ENCODE measurements at regions not wholly inside any gene's neighbourhood (a gene's known extent, or its start where the extent isn't known, plus 50 kb on each side); places are given as distances from the start of the nearest gene placed in this dataset.

- no peak for DNase-seq
- Mint-ChIP-seq H3K4me1 (ENCODE audit: low read depth) (peaks cover 10% of the 10 kb centered on the region), H3K9me3 (no peaks in the 10 kb centered on the region), H3K4me3 (no peak overlapping the region), H3K27me3 (no peaks in the 10 kb centered on the region), H3K36me3 (no peaks in the 10 kb centered on the region), H3K27ac (no peak overlapping the region)
- ChIA-PET POLR2A (no interaction called here), CTCF (no interaction called here)
- intact Hi-C loops (cut with micrococcal nuclease), result no loop called here
Observed at GRCh38 chr9:1369297-1369696, 319.1 kb downstream of the DMRT2 start.

GRCh38 chr9:1373445-1373844, 323.3 kb downstream of the DMRT2 start:
- Mint-ChIP-seq H3K27me3 (no peaks in the 10 kb centered on the region), H3K9me3 (no peaks in the 10 kb centered on the region), H3K4me3 (no peak overlapping the region), H3K4me1 (ENCODE audit: low read depth) (no peaks in the 10 kb centered on the region), H3K27ac (no peak overlapping the region), H3K36me3 (no peaks in the 10 kb centered on the region)
- ChIA-PET POLR2A (no interaction called here), CTCF (no interaction called here)
- intact Hi-C loops (cut with micrococcal nuclease), result no loop called here
- no peak for DNase-seq

- Mint-ChIP-seq H3K4me1 (ENCODE audit: low read depth) (no peaks in the 10 kb centered on the region), H3K27ac (no peak overlapping the region), H3K36me3 (no peaks in the 10 kb centered on the region), H3K27me3 (peaks cover 2% of the 10 kb centered on the region), H3K4me3 (no peak overlapping the region), H3K9me3 (no peaks in the 10 kb centered on the region)
- intact Hi-C loops (cut with micrococcal nuclease), result no loop called here
- no peak for DNase-seq
- POLR2A ChIA-PET, result no interaction called here
- CTCF ChIA-PET, result no interaction called here
Observed at GRCh38 chr9:1383899-1384455, 333.8 kb downstream of the DMRT2 start.

- intact Hi-C loops (cut with micrococcal nuclease), result no loop called here
- Mint-ChIP-seq H3K4me3 (no peak overlapping the region), H3K27me3 (peaks cover 2% of the 10 kb centered on the region), H3K9me3 (no peaks in the 10 kb centered on the region), H3K27ac (no peak overlapping the region), H3K36me3 (no peaks in the 10 kb centered on the region), H3K4me1 (ENCODE audit: low read depth) (no peaks in the 10 kb centered on the region)
- no peak for DNase-seq
- ChIA-PET POLR2A (no interaction called here), CTCF (no interaction called here)
Observed at GRCh38 chr9:1384816-1385215, 334.7 kb downstream of the DMRT2 start.

GRCh38 chr9:1386420-1386819, 336.3 kb downstream of the DMRT2 start:
- DNase-seq, result no peak
- POLR2A ChIA-PET, result no interaction called here
- CTCF ChIA-PET, result no interaction called here
- H3K9me3 Mint-ChIP-seq, result no peaks in the 10 kb centered on the region
- no peak overlapping the region for H3K27ac Mint-ChIP-seq
- H3K4me3 Mint-ChIP-seq, result no peak overlapping the region
- no peaks in the 10 kb centered on the region for H3K4me1 Mint-ChIP-seq (ENCODE audit: low read depth)
- intact Hi-C loops (cut with micrococcal nuclease), result no loop called here
- peaks cover 2% of the 10 kb centered on the region for H3K27me3 Mint-ChIP-seq
- H3K36me3 Mint-ChIP-seq, result no peaks in the 10 kb centered on the region

- Mint-ChIP-seq H3K27me3 (peaks cover 2% of the 10 kb centered on the region), H3K4me1 (ENCODE audit: low read depth) (no peaks in the 10 kb centered on the region), H3K9me3 (no peaks in the 10 kb centered on the region), H3K27ac (no peak overlapping the region), H3K36me3 (no peaks in the 10 kb centered on the region), H3K4me3 (no peak overlapping the region)
- CTCF ChIA-PET, result no interaction called here
- POLR2A ChIA-PET, result no interaction called here
- no peak for DNase-seq
- intact Hi-C loops (cut with micrococcal nuclease), result no loop called here
Observed at GRCh38 chr9:1388216-1388615, 338.1 kb downstream of the DMRT2 start.

GRCh38 chr9:1400983-1401382, 350.8 kb downstream of the DMRT2 start:
- POLR2A ChIA-PET, result no interaction called here
- Mint-ChIP-seq H3K9me3 (peaks cover 5% of the 10 kb centered on the region), H3K4me3 (no peak overlapping the region), H3K4me1 (ENCODE audit: low read depth) (no peaks in the 10 kb centered on the region), H3K36me3 (peaks cover 2% of the 10 kb centered on the region), H3K27ac (no peak overlapping the region), H3K27me3 (no peaks in the 10 kb centered on the region)
- CTCF ChIA-PET, result no interaction called here
- DNase-seq, result no peak
- intact Hi-C loops (cut with micrococcal nuclease), result no loop called here

GRCh38 chr9:1404940-1405339, 354.8 kb downstream of the DMRT2 start:
- no peaks in the 10 kb centered on the region for H3K4me1 Mint-ChIP-seq (ENCODE audit: low read depth)
- intact Hi-C loops (cut with micrococcal nuclease), result no loop called here
- DNase-seq, result no peak
- H3K36me3 Mint-ChIP-seq, result no peaks in the 10 kb centered on the region
- H3K27ac Mint-ChIP-seq, result no peak overlapping the region
- H3K27me3 Mint-ChIP-seq, result no peaks in the 10 kb centered on the region
- ChIA-PET POLR2A (no interaction called here), CTCF (interaction anchor here (0.7 kb wide), 1 partner anchor 213 kb away, joined by 4 read pairs; no protein-coding TSS in a partner anchor)
- no peaks in the 10 kb centered on the region for H3K9me3 Mint-ChIP-seq
- no peak overlapping the region for H3K4me3 Mint-ChIP-seq

GRCh38 chr9:1411826-1412225, 361.7 kb downstream of the DMRT2 start:
- CTCF ChIA-PET, result no interaction called here
- H3K27me3 Mint-ChIP-seq, result no peaks in the 10 kb centered on the region
- no peak for DNase-seq

GRCh38 chr9:1414711-1415131, 364.6 kb downstream of the DMRT2 start:
- Mint-ChIP-seq H3K9me3 (no peaks in the 10 kb centered on the region), H3K27ac (no peak overlapping the region), H3K4me3 (no peak overlapping the region), H3K4me1 (ENCODE audit: low read depth) (no peaks in the 10 kb centered on the region), H3K36me3 (no peaks in the 10 kb centered on the region), H3K27me3 (no peaks in the 10 kb centered on the region)
- POLR2A ChIA-PET, result no interaction called here
- intact Hi-C loops (cut with micrococcal nuclease), result no loop called here
- DNase-seq, result no peak
- CTCF ChIA-PET, result no interaction called here

More at GRCh38 chr9:1411826-1412225, 361.7 kb downstream of the DMRT2 start:
- H3K27ac Mint-ChIP-seq, result no peak overlapping the region
- intact Hi-C loops (cut with micrococcal nuclease), result no loop called here
- no peaks in the 10 kb centered on the region for H3K4me1 Mint-ChIP-seq (ENCODE audit: low read depth)
- no peaks in the 10 kb centered on the region for H3K36me3 Mint-ChIP-seq
- no peak overlapping the region for H3K4me3 Mint-ChIP-seq
- POLR2A ChIA-PET, result no interaction called here
- H3K9me3 Mint-ChIP-seq, result no peaks in the 10 kb centered on the region

- intact Hi-C loops (cut with micrococcal nuclease), result no loop called here
- no peaks in the 10 kb centered on the region for H3K27me3 Mint-ChIP-seq
- no peak for DNase-seq
- H3K4me3 Mint-ChIP-seq, result no peak overlapping the region
- H3K9me3 Mint-ChIP-seq, result no peaks in the 10 kb centered on the region
- CTCF ChIA-PET, result no interaction called here
- H3K36me3 Mint-ChIP-seq, result no peaks in the 10 kb centered on the region
- H3K27ac Mint-ChIP-seq, result no peak overlapping the region
- H3K4me1 Mint-ChIP-seq (ENCODE audit: low read depth), result no peaks in the 10 kb centered on the region
- POLR2A ChIA-PET, result no interaction called here
Observed at GRCh38 chr9:1415146-1415545, 365.0 kb downstream of the DMRT2 start.

GRCh38 chr9:1416261-1416660, 366.1 kb downstream of the DMRT2 start:
- POLR2A ChIA-PET, result no interaction called here
- H3K36me3 Mint-ChIP-seq, result no peaks in the 10 kb centered on the region
- no peak overlapping the region for H3K27ac Mint-ChIP-seq
- no peaks in the 10 kb centered on the region for H3K4me1 Mint-ChIP-seq (ENCODE audit: low read depth)
- H3K27me3 Mint-ChIP-seq, result no peaks in the 10 kb centered on the region
- intact Hi-C loops (cut with micrococcal nuclease), result no loop called here
- CTCF ChIA-PET, result no interaction called here
- no peak overlapping the region for H3K4me3 Mint-ChIP-seq
- DNase-seq, result no peak
- no peaks in the 10 kb centered on the region for H3K9me3 Mint-ChIP-seq

- no peak overlapping the region for H3K4me3 Mint-ChIP-seq
- POLR2A ChIA-PET, result no interaction called here
- DNase-seq, result no peak
Observed at GRCh38 chr9:1421436-1421835, 371.3 kb downstream of the DMRT2 start.

GRCh38 chr9:1427875-1428274, 377.7 kb downstream of the DMRT2 start:
- no peak overlapping the region for H3K4me3 Mint-ChIP-seq
- intact Hi-C loops (cut with micrococcal nuclease), result no loop called here

More at GRCh38 chr9:1421436-1421835, 371.3 kb downstream of the DMRT2 start:
- Mint-ChIP-seq H3K27me3 (no peaks in the 10 kb centered on the region), H3K27ac (no peak overlapping the region), H3K9me3 (peaks cover 2% of the 10 kb centered on the region), H3K4me1 (ENCODE audit: low read depth) (no peaks in the 10 kb centered on the region), H3K36me3 (no peaks in the 10 kb centered on the region)
- intact Hi-C loops (cut with micrococcal nuclease), result no loop called here
- CTCF ChIA-PET, result no interaction called here

More at GRCh38 chr9:1427875-1428274, 377.7 kb downstream of the DMRT2 start:
- Mint-ChIP-seq H3K36me3 (no peaks in the 10 kb centered on the region), H3K27ac (no peak overlapping the region), H3K9me3 (peaks cover 2% of the 10 kb centered on the region), H3K27me3 (peaks cover 8% of the 10 kb centered on the region), H3K4me1 (ENCODE audit: low read depth) (no peaks in the 10 kb centered on the region)
- ChIA-PET POLR2A (no interaction called here), CTCF (no interaction called here)
- DNase-seq, result no peak

All from activated CD4-positive, alpha-beta memory T cell treated with anti-CD3 and anti-CD28 coated beads for 36 hours (primary cell).